ENCODE measurements at regions not wholly inside any gene's neighbourhood (a gene's known extent, or its start where the extent isn't known, plus 50 kb on each side); places are given as distances from the start of the nearest gene placed in this dataset.
A peak's percentile ranks its signal among the peaks of the same experiment; 100 is the strongest.

DNA sequence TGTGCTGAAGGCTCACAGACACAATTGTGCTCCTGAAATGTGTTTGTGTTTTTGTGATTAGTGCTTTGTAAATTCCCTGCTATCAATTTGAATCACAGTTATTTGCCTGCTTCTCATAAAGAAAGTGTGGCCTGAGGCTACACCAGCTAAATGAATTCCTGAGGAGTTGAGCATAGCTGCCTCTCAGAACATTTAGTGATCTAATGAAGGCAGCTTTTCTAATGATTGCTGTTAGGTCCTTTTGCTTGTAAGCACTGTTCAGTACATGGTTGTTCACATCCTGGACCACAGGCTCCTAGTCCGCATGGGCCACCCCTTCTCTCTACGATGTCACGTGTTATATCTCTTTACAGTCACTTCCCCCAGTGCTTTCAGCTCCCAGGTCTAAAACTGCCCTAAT, 238.2 kb downstream of the B3GLCT start:
- H3K27ac ChIP-seq: no peak overlapping the region
- no peaks in the 10 kb centered on the region for H3K4me1 ChIP-seq
- H3K9ac ChIP-seq: no peak overlapping the region
- no peak for TF ChIP-seq EZH2 (IDR thresholded peaks at IDR 0.05)
- no peak for TF ChIP-seq CTCF (IDR thresholded peaks at IDR 0.05)
- no peak for TF ChIP-seq EZH2phosphoT487 (IDR thresholded peaks at IDR 0.05)
- H4K20me1 ChIP-seq (ENCODE audit: low read depth): no peaks in the 10 kb centered on the region
- Mint-ChIP-seq H3K27me3 (ENCODE audit: insufficient read depth, low read depth) (peaks cover 2% of the 10 kb centered on the region), H3K4me1 (peaks cover 15% of the 10 kb centered on the region), H3K9me3 (peaks cover 9% of the 10 kb centered on the region), H3K36me3 (no peaks in the 10 kb centered on the region), H3K27ac (no peak overlapping the region), H3K4me3 (no peak overlapping the region)
- H3K36me3 ChIP-seq: no peaks in the 10 kb centered on the region
- H3K4me3 ChIP-seq: no peak overlapping the region
- H3K79me2 ChIP-seq (ENCODE audit: low read depth): no peaks in the 10 kb centered on the region
- H3F3A ChIP-seq (ENCODE audit: low read depth): no peaks in the 10 kb centered on the region
- no peak overlapping the region for H3K4me2 ChIP-seq
- H3K27me3 ChIP-seq: no peaks in the 10 kb centered on the region
- no peaks in the 10 kb centered on the region for H3K9me3 ChIP-seq (ENCODE audit: low read depth)
- no peak overlapping the region for H2AFZ ChIP-seq (replicated peaks)
- DNase-seq (ENCODE audit: low spot score): no peak

DNA sequence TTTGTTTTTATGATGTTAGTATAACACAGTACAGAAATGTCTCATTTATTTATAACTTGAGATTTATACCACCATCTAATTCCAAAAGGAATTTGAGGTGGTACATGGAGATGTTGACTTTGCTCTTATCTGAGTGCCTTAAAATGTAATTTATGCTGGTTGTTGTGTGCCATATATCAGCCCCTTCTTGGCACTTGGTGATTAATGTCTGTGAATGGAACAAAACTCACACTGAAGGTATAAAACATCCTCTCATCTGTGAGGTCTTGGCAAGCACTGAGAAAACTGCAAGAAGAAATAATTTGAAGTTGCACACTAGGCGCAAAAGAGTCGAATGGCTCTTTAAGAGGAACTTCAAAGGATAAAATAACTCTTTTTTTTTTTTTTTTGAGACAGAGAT, 240.4 kb downstream of the B3GLCT start:
- Histone ChIP-seq H3K27ac (no peak overlapping the region), H3K27me3 (no peaks in the 10 kb centered on the region), H3K4me3 (no peak overlapping the region), H3K9me3 (ENCODE audit: low read depth) (no peaks in the 10 kb centered on the region), H3F3A (ENCODE audit: low read depth) (no peaks in the 10 kb centered on the region), H4K20me1 (ENCODE audit: low read depth) (no peaks in the 10 kb centered on the region), H3K4me2 (no peak overlapping the region), H3K9ac (no peak overlapping the region), H3K79me2 (ENCODE audit: low read depth) (no peaks in the 10 kb centered on the region), H3K36me3 (no peaks in the 10 kb centered on the region), H2AFZ (replicated peaks) (no peak overlapping the region), H3K4me1 (no peaks in the 10 kb centered on the region)
- Mint-ChIP-seq H3K4me1 (peaks cover 15% of the 10 kb centered on the region), H3K9me3 (no peaks in the 10 kb centered on the region), H3K27me3 (ENCODE audit: insufficient read depth, low read depth) (no peaks in the 10 kb centered on the region), H3K36me3 (no peaks in the 10 kb centered on the region), H3K4me3 (no peak overlapping the region), H3K27ac (no peak overlapping the region)
- TF ChIP-seq EZH2phosphoT487 (IDR thresholded peaks at IDR 0.05) (no peak), CTCF (IDR thresholded peaks at IDR 0.05) (no peak), EZH2 (IDR thresholded peaks at IDR 0.05) (no peak)
- no peak for DNase-seq (ENCODE audit: low spot score)

DNA sequence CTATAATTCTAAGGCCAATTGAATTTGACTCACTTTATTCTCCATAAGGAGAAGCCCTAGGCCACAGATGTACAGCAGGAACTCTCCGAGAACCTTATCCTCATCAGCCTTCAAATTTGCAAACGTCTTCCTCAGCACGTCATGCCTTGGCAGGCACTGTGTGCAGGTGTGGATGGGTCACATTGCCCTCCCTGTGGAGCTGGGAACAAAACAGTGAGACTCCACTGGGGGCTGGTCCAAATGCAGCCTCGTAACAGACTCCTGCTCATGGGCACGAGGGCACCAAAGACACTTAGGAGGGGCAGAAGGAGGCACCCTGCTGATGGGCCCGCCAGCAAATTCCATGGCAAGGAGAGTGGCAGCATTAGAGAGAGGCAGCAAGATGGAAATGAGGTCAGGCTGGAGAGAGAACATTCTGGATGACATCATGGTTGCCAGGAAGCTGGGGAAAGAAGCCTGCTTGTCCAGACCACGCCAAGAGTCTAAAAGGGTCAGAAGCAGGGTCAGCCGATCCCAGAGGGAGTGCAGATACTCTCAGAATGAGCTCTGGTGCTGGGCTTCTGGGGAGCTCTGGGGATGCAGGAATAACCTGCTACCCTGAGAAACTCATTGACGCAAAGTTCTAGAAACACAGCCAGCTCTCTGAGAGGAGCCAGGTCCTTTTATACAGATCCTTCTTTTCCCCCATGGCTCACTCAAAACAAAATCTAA, 242.2 kb downstream of the B3GLCT start:
- no peak for DNase-seq (ENCODE audit: low spot score)
- H3K27ac ChIP-seq: no peak overlapping the region
- no peak overlapping the region for H3K27ac Mint-ChIP-seq
- no peaks in the 10 kb centered on the region for H3K79me2 ChIP-seq (ENCODE audit: low read depth)
- H3K36me3 Mint-ChIP-seq: no peaks in the 10 kb centered on the region
- H3K27me3 ChIP-seq: no peaks in the 10 kb centered on the region
- TF ChIP-seq EZH2 (IDR thresholded peaks at IDR 0.05) (no peak), EZH2phosphoT487 (IDR thresholded peaks at IDR 0.05) (no peak), CTCF (IDR thresholded peaks at IDR 0.05) (no peak)
- no peaks in the 10 kb centered on the region for H3K36me3 ChIP-seq
- H3K4me3 ChIP-seq: no peak overlapping the region
- H3K4me1 Mint-ChIP-seq: peaks cover 7% of the 10 kb centered on the region
- H3K4me2 ChIP-seq: no peak overlapping the region
- H3K4me1 ChIP-seq: no peaks in the 10 kb centered on the region
- no peak overlapping the region for H3K9ac ChIP-seq
- H3K9me3 ChIP-seq (ENCODE audit: low read depth): no peaks in the 10 kb centered on the region
- H3K9me3 Mint-ChIP-seq: no peaks in the 10 kb centered on the region
- no peaks in the 10 kb centered on the region for H4K20me1 ChIP-seq (ENCODE audit: low read depth)
- peak overlapping the region; percentile 12 for H3K4me3 Mint-ChIP-seq
- H3F3A ChIP-seq (ENCODE audit: low read depth): no peaks in the 10 kb centered on the region
- H3K27me3 Mint-ChIP-seq (ENCODE audit: insufficient read depth, low read depth): no peaks in the 10 kb centered on the region
- no peak overlapping the region for H2AFZ ChIP-seq (replicated peaks)

Data from neural progenitor cell (in vitro differentiated cells).